HG03354 (cell line): ENCODE measurements at regions not wholly inside any gene's neighbourhood (a gene's known extent, or its start where the extent isn't known, plus 50 kb on each side); places are given as distances from the start of the nearest gene placed in this dataset.
"Not testable (repeated sequence)": the region's sequence is repeated elsewhere in the genome, so short reads cannot be mapped to it uniquely, and the experiment has no call there.

ENCODE experiments used
- ATAC-seq: cut with Tn5 transposase; IDR thresholded peaks from one replicate; pipeline ENCODE4 v1.9.1; 2021; ENCODE audit warnings: mild to moderate bottlenecking; ENCODE audit not compliant: unreplicated experiment, poor library complexity, severe bottlenecking

DNA sequence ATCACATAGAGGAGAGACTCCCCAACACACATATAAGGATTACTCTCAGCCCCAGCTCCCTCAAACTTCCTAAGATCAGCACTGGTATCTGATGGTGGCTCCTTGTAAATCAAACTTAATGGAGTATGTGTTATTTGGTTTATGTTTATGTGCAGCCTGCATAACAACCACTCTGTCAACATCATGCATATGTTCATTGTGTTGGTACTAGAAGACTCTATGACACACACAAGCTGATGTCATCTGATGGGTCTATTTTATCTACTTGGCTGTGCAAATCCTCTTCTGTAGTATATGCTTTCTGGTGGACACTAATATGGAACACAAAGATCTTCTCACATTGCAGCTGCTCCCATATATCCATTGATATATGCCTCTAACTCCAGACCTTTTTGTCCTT, 134.0 kb upstream of the FAM174A start:
- no peak for ATAC-seq

GRCh38 chr5:100398815-100399214, 136.4 kb upstream of the FAM174A start:
- ATAC-seq, result not testable (repeated sequence)

- not testable (repeated sequence) for ATAC-seq
Measured at GRCh38 chr5:100379254-100379858, 155.8 kb upstream of the FAM174A start.

GRCh38 chr5:100364757-100365478, 170.3 kb upstream of the FAM174A start:
- ATAC-seq, result not testable (repeated sequence)

- not testable (repeated sequence) for ATAC-seq
Measured at GRCh38 chr5:100364343-100364742, 170.8 kb upstream of the FAM174A start.

DNA sequence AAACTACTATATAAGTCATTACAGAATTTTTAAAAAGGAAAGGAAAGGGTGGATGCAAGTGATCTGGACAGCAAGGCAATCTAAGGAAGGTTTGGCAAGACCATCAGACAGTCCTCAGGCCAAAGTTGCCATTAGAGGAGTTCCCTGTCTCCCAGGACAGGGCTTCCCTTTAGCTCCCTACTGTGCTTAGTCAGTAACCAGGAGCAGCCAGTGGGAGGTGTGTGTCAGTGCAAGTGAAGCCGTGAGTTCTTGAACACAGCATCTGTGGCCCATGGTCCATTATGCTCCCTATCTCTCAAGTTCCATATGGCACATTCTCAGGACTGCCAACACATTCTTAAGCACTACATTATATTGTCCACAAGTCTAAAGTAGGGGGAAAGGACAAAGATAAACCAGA, 175.2 kb upstream of the FAM174A start:
- not testable (repeated sequence) for ATAC-seq

DNA sequence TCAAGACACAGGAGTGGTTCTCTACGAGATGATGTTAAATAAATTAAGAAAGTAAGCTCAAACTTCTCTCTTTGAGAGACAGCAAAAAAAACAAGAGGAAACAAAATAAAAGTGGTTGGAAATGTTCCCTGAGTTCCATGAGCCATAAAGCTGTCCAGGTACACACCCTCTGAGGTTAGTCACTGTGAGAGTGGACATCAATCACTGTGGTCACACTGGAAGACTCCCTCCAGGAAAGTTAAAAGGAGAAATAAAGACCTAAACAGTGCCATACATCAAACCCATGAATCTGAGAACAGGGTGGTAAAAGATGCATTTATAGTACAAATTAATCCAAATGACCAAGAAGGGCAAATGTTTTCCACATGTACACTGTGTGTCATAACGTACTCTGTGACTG, 188.9 kb upstream of the FAM174A start:
- ATAC-seq, result not testable (repeated sequence)

- ATAC-seq, result not testable (repeated sequence)
Measured at GRCh38 chr5:100341485-100341884, 193.7 kb upstream of the FAM174A start.

GRCh38 chr5:100322483-100322882, 212.7 kb upstream of the FAM174A start:
- no peak for ATAC-seq

DNA sequence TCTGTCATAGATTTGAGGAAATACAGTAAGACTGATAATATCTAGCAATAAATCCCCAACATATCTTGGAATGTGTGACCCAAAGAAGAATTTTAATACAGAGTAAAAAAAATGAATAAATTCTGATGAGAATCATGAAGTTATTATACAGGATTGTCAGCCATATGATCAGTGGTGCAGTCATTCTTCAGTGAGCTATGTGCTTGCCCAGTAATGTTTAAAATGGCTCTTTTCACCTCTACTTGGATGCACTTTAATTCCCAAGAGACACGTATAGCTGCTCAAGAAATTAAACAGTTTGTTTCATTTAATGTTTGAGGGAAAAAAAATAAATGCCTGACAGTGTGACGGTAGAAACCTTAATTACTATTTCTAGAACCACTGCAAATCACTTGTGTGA, 215.3 kb upstream of the FAM174A start:
- no peak for ATAC-seq

DNA sequence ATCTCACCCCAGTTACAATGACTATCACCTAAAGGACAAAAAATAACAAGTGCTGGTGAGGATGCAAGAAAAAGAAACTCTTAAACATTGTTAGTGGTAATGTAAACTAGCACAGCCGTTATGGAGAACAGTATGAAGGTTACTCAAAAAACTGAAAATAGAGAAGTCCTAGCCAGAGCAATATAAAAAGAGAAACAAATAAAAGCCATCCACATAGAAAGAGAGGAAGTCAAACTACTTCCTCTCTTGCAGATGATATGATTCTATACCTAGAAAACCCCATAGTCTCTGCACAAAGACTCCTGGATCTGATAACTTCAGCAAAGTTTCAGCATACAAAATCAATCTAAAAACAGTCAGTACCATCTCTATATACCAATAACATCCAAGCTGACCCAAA, 221.5 kb upstream of the FAM174A start:
- ATAC-seq, result no peak

DNA sequence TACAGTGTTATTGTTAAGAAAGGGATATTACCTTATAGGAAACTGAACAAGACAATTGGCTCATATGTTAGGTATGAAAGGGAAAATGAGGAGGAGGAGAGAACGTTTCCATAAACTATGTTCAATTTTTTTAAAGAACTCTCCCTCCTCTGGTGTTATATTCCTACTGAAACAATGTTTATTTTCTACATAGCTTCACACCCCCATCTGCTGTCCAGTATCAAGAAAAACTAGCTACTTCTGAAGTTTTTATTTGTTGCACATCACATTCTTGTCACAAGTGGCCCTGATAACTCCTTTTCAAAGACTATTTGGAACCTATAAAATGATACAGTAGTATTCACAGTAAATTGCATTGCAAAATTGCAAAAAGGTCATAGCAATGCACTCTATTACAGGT, 223.4 kb upstream of the FAM174A start:
- no peak for ATAC-seq

DNA sequence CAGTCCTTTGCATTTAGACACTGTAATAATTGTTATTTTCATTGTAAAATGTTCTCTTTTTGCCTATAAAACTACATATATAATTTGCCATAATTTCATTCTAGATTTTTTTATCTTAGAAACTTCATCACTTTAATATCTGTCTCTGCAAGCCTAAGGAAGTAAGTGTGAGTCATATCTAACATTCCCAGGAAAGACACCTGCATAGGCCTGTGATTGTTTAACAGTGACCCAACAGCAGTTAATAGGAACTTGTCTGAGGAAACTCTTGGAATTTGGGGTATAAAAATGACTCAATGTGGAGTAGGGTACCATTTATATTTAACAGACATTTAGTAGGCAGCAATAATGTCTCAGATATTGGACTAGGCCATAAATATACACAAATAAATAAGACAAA, 229.2 kb upstream of the FAM174A start:
- no peak for ATAC-seq

GRCh38 chr5:100303216-100303615, 232.0 kb upstream of the FAM174A start:
- no peak for ATAC-seq

GRCh38 chr5:100299261-100299660, 235.9 kb upstream of the FAM174A start:
- ATAC-seq, result no peak

GRCh38 chr5:100276071-100276470, 259.1 kb upstream of the FAM174A start:
- ATAC-seq, result no peak

- ATAC-seq, result no peak
Measured at GRCh38 chr5:100275631-100276030, 259.5 kb upstream of the FAM174A start.

- ATAC-seq, result no peak
Measured at GRCh38 chr5:100273846-100274580, 261.2 kb upstream of the FAM174A start.

DNA sequence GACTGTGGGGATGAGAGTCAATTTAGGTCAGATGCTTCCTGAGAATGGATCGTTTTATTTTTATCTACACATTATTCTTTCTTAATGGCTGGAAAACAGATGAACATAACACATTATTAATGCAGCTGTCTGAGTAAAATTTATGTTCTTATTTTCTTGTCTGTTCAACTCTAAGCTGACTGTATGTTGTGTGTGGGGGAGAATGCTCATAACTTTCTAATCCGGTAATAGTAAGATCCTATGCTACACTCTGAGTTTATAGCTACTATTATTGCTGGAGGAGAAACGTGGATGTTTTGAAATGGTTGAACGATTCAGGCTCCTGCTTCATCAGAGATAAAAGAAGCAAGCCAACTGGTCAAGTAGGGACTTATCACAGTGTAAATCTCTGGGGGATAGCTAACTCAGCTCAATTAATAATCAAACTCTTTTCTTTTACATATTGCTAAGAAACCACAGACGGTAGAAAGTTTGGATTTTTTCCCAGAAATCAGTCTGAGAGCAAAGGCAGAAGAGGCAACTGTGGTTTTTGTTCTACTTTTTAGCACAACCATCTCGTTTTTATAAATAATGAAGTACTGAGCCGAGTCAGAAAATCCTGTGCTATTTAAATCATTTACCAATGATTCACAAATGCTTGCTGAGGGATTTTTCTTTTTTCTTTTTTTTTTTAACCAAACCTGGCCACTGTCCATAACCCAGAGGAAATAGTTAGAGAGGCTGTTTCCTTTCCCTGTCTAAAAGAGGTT, 265.0 kb upstream of the FAM174A start:
- ATAC-seq, result peak; percentile 80

- ATAC-seq, result no peak
Measured at GRCh38 chr5:100260968-100261367, 274.2 kb upstream of the FAM174A start.
